Activated CD8-positive, alpha-beta T cell treated with anti-CD3 and anti-CD28 coated beads for 36 hours (primary cell): ENCODE measurements at regions not wholly inside any gene's neighbourhood (a gene's known extent, or its start where the extent isn't known, plus 50 kb on each side); places are given as distances from the start of the nearest gene placed in this dataset.

Experiments
- ATAC-seq: fragments of 200-7000 bp; cut with Tn5 transposase; one replicate; pipeline ENCODE4 v1.10.0; 2021; ENCODE audit warnings: mild to moderate bottlenecking, moderate library complexity
- CTCF ChIA-PET: fragments of 350-600 bp; sonication (Branson Sonifier 250); formaldehyde crosslinking; loops from one replicate; lab custom pipeline; 2021; ENCODE audit warnings: antibody characterized with exemption; lab: Charles Lee
- POLR2A ChIA-PET: fragments of 350-600 bp; sonication (Branson Sonifier 250); formaldehyde crosslinking; loops from one replicate; lab custom pipeline; 2021; ENCODE audit warnings: antibody characterized with exemption; lab: Charles Lee
- DNase-seq: peaks from one replicate; pipeline ENCODE4 v3.0.0-alpha.2; 2020
- H3K27ac Mint-ChIP-seq: one replicate; pipeline ENCODE4 v1.8.0; 2021; ENCODE audit warnings: mild to moderate bottlenecking, mixed read lengths
- H3K27me3 Mint-ChIP-seq: one replicate; pipeline ENCODE4 v1.8.0; 2021; ENCODE audit warnings: mixed read lengths
- H3K36me3 Mint-ChIP-seq: one replicate; pipeline ENCODE4 v1.8.0; 2021; ENCODE audit warnings: low read depth, mixed read lengths
- H3K4me1 Mint-ChIP-seq: one replicate; pipeline ENCODE4 v1.8.0; 2021; ENCODE audit warnings: low read depth, mixed read lengths
- H3K4me3 Mint-ChIP-seq: one replicate; pipeline ENCODE4 v1.8.0; 2021; ENCODE audit warnings: mild to moderate bottlenecking, moderate library complexity, mixed read lengths
- H3K9me3 Mint-ChIP-seq: one replicate; pipeline ENCODE4 v1.8.0; 2021; ENCODE audit warnings: mixed read lengths
- intact Hi-C: fragments of 100-400 bp; cut with micrococcal nuclease; formaldehyde crosslinking; loops from one replicate; pipeline ENCODE4 v1.10.0; 2022
- TF ChIP-seq, protein P1 (sequence below): fragments of 200-600 bp; IDR thresholded peaks from one replicate; pipeline ENCODE4 v1.8.0; 2022; ENCODE audit warnings: antibody characterized with exemption, mild to moderate bottlenecking

GRCh38 chr2:122117371-122117770 is 361.9 kb downstream of the TSN start:
- Mint-ChIP-seq H3K27ac (no peak overlapping the region), H3K4me3 (no peak overlapping the region), H3K4me1 (no peaks in the 10 kb centered on the region), H3K9me3 (peaks cover 4% of the 10 kb centered on the region), H3K36me3 (no peaks in the 10 kb centered on the region), H3K27me3 (peaks cover 2% of the 10 kb centered on the region)
- DNase-seq (no peak), ATAC-seq (no peak)
- ChIA-PET POLR2A (interaction anchor here (0.7 kb wide), 1 partner anchor 84 kb away, joined by 3 read pairs; no protein-coding TSS in a partner anchor), CTCF (no interaction called here)
- intact Hi-C loops: no loop called here
- TF ChIP-seq, protein P1, sequence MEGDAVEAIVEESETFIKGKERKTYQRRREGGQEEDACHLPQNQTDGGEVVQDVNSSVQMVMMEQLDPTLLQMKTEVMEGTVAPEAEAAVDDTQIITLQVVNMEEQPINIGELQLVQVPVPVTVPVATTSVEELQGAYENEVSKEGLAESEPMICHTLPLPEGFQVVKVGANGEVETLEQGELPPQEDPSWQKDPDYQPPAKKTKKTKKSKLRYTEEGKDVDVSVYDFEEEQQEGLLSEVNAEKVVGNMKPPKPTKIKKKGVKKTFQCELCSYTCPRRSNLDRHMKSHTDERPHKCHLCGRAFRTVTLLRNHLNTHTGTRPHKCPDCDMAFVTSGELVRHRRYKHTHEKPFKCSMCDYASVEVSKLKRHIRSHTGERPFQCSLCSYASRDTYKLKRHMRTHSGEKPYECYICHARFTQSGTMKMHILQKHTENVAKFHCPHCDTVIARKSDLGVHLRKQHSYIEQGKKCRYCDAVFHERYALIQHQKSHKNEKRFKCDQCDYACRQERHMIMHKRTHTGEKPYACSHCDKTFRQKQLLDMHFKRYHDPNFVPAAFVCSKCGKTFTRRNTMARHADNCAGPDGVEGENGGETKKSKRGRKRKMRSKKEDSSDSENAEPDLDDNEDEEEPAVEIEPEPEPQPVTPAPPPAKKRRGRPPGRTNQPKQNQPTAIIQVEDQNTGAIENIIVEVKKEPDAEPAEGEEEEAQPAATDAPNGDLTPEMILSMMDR: no peak

- no peak overlapping the region for H3K27ac Mint-ChIP-seq
- TF ChIP-seq, protein P1: no peak
- intact Hi-C loops: no loop called here
- CTCF ChIA-PET: no interaction called here
- peaks cover 33% of the 10 kb centered on the region for H3K9me3 Mint-ChIP-seq
- DNase-seq (no peak), ATAC-seq (no peak)
- no peak overlapping the region for H3K4me3 Mint-ChIP-seq
- H3K27me3 Mint-ChIP-seq: peaks cover 3% of the 10 kb centered on the region
- POLR2A ChIA-PET: interaction anchor here (0.6 kb wide), 1 partner anchor 26 kb away, joined by 4 read pairs; no protein-coding TSS in a partner anchor
- no peaks in the 10 kb centered on the region for H3K36me3 Mint-ChIP-seq
- H3K4me1 Mint-ChIP-seq: no peaks in the 10 kb centered on the region
Observed at GRCh38 chr2:122129399-122129798, 373.9 kb downstream of the TSN start.

DNA sequence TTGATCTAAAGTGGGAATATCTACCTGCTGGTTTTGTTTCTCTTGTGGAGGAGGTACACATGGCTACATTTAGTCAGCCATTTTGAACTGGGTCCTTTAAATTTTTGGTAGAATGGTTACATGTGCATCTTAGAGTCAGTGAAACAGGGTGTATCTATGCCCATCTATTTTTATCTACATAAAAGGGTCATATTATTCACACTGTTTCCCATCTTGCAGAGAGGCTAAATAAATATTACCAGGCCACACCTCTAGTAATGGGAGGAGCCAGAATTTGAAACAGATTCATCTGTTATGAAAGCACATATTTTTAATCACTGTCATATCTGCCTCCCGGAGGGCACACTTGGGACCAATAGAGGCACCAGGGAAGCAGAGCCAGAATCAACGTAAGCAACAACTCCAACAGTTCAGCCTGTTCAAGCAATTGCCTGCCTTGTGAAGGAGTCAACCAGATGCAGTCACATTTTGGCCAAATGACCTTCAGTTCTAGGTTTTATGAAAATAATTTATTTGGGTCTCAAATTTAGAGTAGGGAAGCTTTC is 376.8 kb downstream of the TSN start:
- intact Hi-C loops: no loop called here
- CTCF ChIA-PET: no interaction called here
- DNase-seq: no peak
- TF ChIP-seq, protein P1: no peak
- ATAC-seq: no peak
- POLR2A ChIA-PET: no interaction called here
- Mint-ChIP-seq H3K4me1 (no peaks in the 10 kb centered on the region), H3K4me3 (no peak overlapping the region), H3K36me3 (no peaks in the 10 kb centered on the region), H3K27me3 (no peaks in the 10 kb centered on the region), H3K9me3 (peaks cover 25% of the 10 kb centered on the region), H3K27ac (no peak overlapping the region)

DNA sequence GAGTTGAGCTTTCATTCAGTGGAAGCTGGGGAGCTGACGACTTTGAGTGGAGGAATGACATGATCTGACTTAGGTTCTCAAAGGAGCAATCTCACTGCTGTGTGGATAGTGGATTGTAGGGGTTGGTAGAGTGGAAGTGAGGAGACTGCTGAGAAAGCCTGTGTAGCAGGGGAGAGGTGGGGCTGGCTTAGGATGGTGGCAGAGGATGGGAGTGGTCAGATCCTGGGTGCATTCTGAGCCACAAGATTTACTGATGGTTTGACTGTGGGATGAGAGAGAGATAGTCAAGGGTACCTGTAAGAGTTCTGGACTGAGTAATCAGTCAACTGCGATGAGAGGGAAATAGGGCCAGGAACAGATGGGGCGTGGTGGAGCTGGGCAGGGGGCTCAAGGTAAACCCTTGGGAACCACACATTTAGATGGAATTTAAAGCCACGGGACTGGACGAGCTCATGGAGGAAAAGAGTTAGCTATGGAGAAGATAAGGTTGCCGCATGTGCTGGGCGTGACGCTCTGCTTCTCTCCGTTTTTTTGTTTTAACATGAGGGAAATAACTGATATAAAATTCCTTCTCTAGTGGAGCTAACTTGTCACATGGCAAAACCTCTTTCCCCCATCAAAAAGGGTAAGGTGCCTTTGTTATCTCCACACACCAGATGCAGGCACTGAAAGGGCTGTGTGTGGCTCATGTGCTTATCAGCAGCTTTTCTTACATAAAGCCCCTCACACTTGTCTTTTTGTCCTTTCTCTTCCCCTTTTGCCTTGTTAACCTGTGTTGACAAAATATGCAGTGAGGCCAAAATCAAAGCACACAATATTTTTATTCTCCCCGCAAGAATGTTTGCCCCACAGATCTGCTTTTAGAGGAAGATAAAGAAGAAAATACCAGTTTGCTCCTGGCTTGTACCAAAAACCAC is 379.8 kb downstream of the TSN start:
- no peak overlapping the region for H3K27ac Mint-ChIP-seq
- H3K27me3 Mint-ChIP-seq: no peaks in the 10 kb centered on the region
- no peak overlapping the region for H3K4me3 Mint-ChIP-seq
- H3K9me3 Mint-ChIP-seq: peaks cover 12% of the 10 kb centered on the region
- ChIA-PET POLR2A (no interaction called here), CTCF (interaction anchor here (1.0 kb wide), 1 partner anchor 756 kb away, joined by 3 read pairs; no protein-coding TSS in a partner anchor)
- DNase-seq (no peak), ATAC-seq (no peak)
- H3K4me1 Mint-ChIP-seq: no peaks in the 10 kb centered on the region
- TF ChIP-seq, protein P1: no peak
- no peaks in the 10 kb centered on the region for H3K36me3 Mint-ChIP-seq
- intact Hi-C loops: no loop called here

DNA sequence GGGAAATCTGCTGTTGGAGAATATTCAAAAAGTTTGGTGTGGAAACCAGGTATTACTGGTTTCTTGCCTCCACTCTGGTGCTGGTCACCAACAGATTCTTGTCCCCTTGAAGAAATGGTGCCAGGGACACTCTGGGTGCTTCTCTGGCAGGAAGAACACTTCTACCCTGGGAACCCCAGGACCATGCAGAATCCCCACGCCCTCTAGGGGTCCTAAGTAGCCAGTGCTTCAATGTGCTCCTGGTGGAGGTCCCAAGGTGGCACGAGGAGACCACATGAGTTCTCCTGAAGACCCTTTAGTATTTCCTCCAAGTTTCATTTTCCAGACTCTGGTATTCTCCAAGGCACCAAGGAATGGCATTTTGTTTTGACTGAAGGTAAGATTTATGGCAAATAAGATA is 380.6 kb downstream of the TSN start:
- H3K9me3 Mint-ChIP-seq: peaks cover 4% of the 10 kb centered on the region
- intact Hi-C loops: no loop called here

More for the DNA sequence above, 380.6 kb downstream of the TSN start:
- DNase-seq (peak; percentile 8), ATAC-seq (peak; percentile 45)
- TF ChIP-seq, protein P1: peak; percentile 18
- H3K4me1 Mint-ChIP-seq: no peaks in the 10 kb centered on the region
- no peak overlapping the region for H3K4me3 Mint-ChIP-seq
- ChIA-PET CTCF (no interaction called here), POLR2A (interaction anchor here (1.6 kb wide), 1 partner anchor 9 kb away, joined by 3 read pairs; no protein-coding TSS in a partner anchor)
- H3K27ac Mint-ChIP-seq: no peak overlapping the region
- no peaks in the 10 kb centered on the region for H3K27me3 Mint-ChIP-seq
- H3K36me3 Mint-ChIP-seq: no peaks in the 10 kb centered on the region
